Inferior parietal cortex (tissue), 1 donor: ENCODE measurements at regions not wholly inside any gene's neighbourhood (a gene's known extent, or its start where the extent isn't known, plus 50 kb on each side); places are given as distances from the start of the nearest gene placed in this dataset.
"Not testable (repeated sequence)": the region's sequence is repeated elsewhere in the genome, so short reads cannot be mapped to it uniquely, and the experiment has no call there.

ENCODE experiments used
- DNase-seq: peaks from one replicate; pipeline ENCODE4 v3.0.0-alpha.2; 2016; ENCODE audit errors: extremely low spot score

- DNase-seq, result not testable (repeated sequence)
These were observed 812.0 kb upstream of the EEF2KMT start for GRCh38 chr16:5909556-5909955.

DNA sequence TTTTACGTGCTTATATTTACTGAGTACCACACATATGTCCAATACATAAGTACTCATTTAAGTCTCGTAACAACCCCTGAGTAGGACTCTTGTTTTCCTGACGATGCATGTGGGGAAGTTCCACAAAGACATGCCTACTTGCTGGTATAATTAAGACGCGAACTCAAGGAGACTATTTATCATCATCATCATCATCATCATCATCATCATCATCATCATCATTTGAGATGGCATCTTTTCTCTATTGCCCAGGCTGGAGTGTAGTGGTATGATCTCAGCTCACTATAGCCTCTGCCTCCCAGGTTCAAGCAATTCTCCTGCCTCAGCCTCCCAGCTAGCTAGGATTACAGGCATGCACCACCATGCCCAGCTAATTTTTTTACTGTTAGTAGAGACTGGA is 809.9 kb upstream of the EEF2KMT start:
- no peak for DNase-seq

DNA sequence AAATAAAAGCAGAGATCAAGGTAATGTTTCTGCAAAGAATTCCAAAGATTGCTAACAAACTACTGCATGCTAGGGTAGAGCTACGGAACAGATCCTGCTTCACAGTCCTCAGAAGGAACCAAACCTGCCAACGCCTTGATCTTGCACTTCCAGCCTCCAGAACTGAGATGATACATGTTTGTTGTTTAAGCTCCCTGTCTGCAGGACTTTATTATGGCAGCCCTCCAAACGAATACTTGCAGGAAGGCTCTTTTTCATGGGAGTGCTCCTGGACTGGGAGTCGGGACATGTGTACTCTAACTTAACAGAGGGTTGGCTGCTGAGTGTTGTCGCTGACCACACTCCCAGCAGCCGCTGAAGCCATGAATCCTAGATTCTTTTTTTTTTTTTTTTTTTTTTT is 808.8 kb upstream of the EEF2KMT start:
- DNase-seq, result peak; percentile 17

DNA sequence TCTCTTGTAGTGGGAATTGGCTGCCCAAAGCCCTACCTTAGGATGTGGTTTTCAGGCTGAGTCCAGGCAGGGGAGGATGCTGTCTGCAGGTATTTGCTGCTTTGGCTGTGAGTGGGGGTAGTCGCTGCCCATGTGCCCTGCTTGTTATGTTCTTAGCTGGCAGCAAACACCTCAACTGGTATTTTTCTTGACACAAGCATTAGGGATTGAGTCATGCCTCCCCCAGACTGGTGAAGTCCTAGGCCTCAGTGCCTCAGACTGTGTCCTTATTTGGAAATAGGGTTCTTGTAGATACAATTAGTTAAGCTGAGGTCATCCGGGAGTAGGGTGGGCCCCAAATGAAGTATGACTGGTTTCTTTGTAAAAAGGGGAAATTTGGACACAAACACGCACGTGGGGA is 808.3 kb upstream of the EEF2KMT start:
- peak; percentile 17 for DNase-seq

- no peak for DNase-seq
These were observed 806.2 kb upstream of the EEF2KMT start for GRCh38 chr16:5903832-5904231.

- no peak for DNase-seq
These were observed 805.6 kb upstream of the EEF2KMT start for GRCh38 chr16:5903153-5903552.

- no peak for DNase-seq
These were observed 802.5 kb upstream of the EEF2KMT start for GRCh38 chr16:5900046-5900445.

DNA sequence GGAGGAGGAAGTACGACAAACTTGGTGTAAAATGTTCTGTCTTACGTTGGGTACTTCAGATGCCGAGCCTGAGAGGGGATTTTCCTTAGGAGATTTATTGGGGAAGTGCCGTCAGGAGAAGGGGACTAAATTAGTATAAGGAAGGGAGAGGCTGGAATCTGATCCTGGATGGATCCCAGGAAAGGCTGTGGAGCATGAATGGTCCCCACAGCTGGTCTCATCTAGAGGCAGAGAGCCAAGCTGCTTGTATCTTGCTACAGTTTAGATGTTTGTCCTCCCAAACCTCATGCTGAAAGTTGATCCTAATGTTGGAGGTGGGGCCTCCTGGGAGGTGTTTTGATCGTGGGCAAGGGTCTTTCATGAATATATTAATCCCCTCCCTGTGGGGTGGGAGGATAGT is 798.4 kb upstream of the EEF2KMT start:
- DNase-seq, result no peak

- DNase-seq, result no peak
These were observed 797.5 kb upstream of the EEF2KMT start for GRCh38 chr16:5895137-5895536.

GRCh38 chr16:5891296-5891695 is 793.7 kb upstream of the EEF2KMT start:
- DNase-seq, result peak; percentile 24

DNA sequence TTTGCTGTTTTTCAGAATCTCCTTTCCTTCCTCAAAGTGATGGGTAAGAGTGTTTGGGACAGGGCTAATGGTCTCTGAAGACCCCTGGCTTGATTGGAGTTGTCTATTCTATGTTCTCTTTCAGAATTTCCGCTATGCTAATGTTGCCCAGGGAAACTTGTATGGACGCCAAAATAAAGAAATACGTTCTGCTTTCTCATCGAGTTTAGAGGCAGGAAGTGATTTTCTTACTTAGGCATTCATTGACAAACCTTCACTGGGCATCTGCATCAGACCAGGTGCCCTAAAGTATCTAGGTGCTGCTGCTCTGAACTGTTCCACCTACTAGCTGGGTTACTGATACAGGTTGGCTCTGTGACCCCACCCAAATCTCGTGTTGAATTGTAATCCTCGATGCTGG is 787.9 kb upstream of the EEF2KMT start:
- DNase-seq, result no peak

GRCh38 chr16:5884996-5885395 is 787.4 kb upstream of the EEF2KMT start:
- DNase-seq, result no peak

GRCh38 chr16:5884339-5884738 is 786.7 kb upstream of the EEF2KMT start:
- DNase-seq, result no peak

DNA sequence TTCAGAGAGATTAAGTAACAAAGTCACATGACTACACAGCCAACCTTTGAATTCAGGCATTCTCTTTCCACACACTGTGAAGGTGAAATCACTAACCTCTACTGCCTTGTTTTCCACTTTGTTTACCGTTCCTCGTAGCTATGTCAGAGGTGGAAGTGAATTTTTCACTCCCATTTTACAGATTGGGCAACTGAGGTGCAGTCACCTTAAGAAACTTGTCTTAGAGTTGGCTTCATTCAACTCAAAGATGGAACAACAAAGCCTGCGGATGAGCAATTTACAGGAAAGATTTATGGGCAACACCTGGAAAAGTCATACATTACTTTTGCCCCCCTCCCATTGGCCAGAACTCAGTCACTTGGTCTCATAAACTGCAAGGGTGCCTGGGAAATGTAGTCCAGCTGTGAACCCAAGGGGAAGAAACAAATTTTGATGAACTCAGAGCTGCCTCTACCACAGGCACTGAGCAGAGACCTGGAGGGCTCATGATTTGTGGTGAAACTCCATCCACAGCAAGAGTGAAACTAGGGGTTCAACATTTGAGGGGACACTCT is 784.6 kb upstream of the EEF2KMT start:
- no peak for DNase-seq

- DNase-seq, result no peak
These were observed 777.8 kb upstream of the EEF2KMT start for GRCh38 chr16:5875416-5875815.

DNA sequence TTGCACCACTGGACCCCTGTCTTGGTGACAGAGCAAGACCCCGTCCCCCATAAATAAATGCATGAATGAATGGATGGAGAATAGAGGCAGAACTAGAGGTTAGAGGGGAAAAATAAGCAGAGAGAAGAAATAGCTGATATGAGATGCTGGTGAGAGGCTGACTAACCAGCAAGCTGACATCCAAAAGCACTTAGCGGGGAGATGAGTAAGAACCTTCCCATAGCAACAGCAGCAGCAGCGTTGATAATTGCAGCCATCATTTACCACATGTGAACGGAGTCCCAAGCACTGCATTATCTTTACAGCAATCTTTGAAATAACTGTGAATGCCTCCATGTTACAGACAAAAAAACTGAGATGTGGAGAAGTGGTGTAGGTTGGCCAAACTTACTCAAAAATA is 777.3 kb upstream of the EEF2KMT start:
- no peak for DNase-seq

DNA sequence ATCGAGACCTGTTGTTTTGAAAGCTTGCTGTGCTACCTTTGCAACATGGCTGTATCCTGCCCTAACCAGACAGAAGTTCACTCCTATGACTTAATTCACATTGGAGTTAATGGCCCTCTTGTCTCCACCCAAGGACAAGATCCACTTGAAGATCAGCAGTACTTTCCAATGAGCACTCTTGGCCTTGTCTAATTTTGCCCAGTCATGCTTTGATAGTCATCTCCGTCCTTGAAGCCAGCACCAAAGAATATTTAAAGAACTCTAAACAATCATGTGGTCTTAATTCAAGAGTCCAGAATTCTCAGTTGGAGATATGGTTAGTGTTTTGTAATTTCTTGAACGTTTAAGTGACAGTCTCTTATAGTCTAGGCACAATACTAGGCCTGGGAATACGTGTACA is 775.6 kb upstream of the EEF2KMT start:
- DNase-seq, result no peak

DNA sequence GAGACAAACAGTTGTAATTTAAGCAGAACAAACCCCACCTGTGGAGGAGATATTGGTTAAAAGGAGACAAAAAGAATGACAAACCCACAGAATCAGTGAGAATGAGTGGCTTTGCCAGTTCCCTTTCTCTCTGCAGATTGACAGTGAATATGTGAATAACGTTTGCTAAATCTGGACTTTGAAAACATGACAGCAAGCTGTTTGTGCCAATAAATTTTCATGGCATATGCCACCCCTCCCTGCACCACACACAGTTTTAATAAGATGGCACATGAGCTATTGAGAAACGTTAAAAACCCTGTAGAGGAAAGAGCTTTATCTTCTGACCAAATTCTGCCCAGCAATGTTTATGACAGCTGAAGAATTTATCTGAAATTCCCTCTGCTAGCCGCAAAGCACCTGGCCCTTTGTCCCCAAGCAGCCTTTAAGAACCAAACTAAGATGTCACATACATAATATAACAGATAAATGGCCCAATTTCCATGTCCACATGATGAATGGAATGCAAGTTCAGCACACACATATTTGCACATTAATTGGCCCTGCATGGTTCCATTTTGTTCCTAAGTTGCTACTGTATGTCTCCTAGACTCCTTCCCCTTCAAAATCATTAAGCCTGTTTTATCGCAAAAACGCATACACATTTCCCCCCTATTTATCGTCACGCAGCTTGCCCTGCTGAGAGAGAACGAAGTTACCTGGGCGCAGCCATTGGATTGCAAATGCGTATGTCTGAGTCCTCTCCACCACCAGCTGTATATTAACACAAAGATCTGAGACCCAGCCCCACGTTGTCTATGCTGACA is 773.5 kb upstream of the EEF2KMT start:
- no peak for DNase-seq

GRCh38 chr16:5867250-5867649 is 769.7 kb upstream of the EEF2KMT start:
- DNase-seq, result no peak

DNA sequence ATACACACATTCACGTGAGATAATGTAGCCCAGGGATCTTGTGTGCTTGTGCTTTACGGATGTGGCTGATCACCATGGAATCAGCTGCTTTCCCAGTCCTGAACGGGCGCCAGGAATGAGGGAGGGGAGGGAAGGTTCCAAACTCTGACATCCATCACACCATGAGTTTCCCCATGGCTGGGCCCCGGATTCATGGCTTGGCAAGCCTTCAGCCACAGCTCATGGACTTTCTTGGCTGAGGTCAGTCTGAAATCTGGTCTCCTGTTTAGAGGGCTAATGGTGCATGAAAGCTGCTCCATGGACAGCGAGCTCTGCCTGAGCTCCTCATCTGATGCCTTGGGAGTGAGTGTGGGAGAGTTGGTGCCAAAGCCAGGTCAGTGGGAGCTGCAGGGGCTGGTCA is 767.6 kb upstream of the EEF2KMT start:
- DNase-seq, result no peak

DNA sequence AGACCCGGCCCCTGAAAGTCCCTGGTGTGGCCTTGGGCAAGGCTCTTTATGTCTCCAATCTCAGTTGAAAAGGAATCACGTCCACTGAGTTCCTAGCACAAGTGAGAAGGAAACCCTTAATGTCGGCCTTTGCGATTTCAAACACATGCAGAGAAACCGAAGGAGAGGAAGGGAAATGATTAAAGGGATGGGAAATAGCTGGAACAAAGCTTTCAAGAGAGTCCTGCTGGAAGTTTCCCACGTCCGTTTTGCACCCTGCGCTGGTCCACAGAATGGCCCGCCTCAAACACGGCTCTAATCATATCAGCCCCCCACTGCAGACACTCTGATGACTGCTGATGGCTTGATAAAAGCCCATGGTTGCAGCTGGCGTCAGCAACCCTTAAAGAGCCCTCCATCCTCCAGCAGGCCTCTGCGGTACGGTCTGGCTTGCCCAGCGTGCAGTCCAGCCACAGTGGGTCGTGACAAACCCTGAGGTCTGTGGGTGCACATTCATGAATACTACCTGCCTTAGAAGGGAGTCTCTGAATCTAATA is 765.5 kb upstream of the EEF2KMT start:
- no peak for DNase-seq

DNA sequence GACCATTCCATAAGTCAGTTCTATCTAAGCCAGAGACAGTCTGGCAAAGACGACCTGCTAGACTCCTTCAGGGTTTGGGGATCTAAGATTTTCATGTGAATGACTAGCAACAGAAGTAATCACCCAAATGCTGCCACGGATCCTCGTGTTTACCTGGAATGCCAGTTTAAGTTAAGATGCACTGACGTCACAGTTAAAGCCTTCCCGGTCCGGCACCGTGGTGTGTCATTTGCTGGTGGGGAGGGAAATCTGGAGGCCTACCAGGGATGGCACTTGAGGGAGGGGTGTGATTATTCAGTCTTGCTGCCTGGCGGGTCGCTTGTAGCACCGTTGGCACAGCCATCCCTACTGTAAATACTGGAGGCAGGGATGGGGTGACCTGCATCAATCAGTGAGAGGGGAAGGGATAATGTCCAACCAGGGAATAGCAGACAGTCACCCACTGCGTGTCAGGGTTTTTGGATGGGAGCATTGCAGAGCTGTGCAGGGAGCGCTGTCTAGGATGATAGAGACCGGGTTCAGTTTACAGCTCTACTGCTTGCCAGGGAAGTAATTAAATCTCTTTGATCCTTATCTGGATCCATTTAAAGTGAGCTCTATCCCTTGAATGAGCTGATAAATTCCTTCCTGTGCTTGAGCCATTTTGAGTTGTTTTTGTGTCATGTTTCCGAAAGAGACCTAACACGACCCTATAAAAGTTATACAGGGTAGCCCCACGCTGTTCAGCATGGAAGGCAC is 764.7 kb upstream of the EEF2KMT start:
- no peak for DNase-seq

- no peak for DNase-seq
These were observed 763.6 kb upstream of the EEF2KMT start for GRCh38 chr16:5861241-5861640.
